GM12874 (cell line): ENCODE measurements at regions not wholly inside any gene's neighbourhood (a gene's known extent, or its start where the extent isn't known, plus 50 kb on each side); places are given as distances from the start of the nearest gene placed in this dataset.

Experiments
- TF ChIP-seq, protein P1 (sequence below): IDR thresholded peaks from 2 replicates; pipeline ENCODE4 v1.5.1; 2011; ENCODE audit warnings: low read depth, mild to moderate bottlenecking, control low read depth, low read length, moderate library complexity; ENCODE audit not compliant: insufficient read depth

DNA sequence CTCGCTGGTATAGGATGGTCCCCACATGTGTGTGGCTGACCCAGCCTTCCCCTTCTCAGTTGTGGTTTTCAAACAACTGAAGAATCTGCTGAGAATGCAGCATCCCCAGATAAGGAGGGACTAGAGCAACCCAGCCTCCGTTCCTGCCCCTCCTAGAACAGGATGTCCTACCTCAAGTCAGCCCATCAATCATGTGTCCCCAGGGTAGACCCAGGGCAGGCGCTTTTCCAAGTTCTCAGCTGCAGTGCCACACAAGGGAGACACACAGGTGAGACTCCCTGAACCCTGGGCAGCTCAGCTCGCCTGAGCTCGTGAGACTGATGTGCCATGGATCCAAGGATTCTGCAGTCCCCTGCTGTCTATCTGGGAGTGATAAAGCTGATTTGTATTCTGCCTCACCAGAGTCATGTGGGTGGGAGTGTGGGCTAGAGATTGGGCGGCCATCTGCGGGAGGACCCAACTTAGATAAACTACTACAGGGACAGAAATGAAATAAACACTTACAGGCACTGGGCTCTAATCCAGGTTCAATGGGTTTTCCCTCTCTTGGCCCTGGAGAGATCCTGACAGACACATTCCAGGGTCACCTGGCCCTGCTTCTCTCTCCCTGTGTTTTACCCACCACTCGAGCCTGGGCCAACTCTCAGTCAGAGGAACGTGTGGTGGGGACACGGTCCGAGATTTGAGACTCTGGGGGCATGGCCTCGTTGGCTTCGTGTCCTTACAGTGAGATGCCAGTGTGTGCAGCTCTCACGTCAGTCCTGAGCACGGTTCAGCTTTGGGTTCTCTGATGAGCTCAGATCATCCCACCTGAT lies 303.5 kb upstream of the SFSWAP start:
- TF ChIP-seq, protein P1, sequence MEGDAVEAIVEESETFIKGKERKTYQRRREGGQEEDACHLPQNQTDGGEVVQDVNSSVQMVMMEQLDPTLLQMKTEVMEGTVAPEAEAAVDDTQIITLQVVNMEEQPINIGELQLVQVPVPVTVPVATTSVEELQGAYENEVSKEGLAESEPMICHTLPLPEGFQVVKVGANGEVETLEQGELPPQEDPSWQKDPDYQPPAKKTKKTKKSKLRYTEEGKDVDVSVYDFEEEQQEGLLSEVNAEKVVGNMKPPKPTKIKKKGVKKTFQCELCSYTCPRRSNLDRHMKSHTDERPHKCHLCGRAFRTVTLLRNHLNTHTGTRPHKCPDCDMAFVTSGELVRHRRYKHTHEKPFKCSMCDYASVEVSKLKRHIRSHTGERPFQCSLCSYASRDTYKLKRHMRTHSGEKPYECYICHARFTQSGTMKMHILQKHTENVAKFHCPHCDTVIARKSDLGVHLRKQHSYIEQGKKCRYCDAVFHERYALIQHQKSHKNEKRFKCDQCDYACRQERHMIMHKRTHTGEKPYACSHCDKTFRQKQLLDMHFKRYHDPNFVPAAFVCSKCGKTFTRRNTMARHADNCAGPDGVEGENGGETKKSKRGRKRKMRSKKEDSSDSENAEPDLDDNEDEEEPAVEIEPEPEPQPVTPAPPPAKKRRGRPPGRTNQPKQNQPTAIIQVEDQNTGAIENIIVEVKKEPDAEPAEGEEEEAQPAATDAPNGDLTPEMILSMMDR = no peak

DNA sequence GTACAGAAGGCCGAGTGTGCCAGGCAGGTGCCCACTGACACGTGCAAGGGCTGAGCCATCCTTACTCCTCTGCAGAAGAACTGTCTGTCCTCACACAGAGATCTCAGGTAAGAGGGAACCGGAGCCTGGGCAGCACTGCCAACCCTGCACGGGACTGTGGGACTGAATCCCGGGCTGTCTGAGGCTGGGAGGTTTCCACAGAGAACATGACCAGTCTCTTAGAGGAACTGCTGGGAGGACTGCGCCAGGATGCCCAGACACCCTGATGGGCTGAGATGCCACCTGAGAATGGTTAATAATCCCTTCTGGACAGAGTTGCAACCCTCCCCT lies 302.9 kb upstream of the SFSWAP start:
- TF ChIP-seq, protein P1 = no peak

GRCh38 chr12:131408484-131408883 lies 302.4 kb upstream of the SFSWAP start:
- TF ChIP-seq, protein P1 = no peak

- TF ChIP-seq, protein P1 = no peak
Observed at GRCh38 chr12:131409211-131409610, 301.7 kb upstream of the SFSWAP start.

DNA sequence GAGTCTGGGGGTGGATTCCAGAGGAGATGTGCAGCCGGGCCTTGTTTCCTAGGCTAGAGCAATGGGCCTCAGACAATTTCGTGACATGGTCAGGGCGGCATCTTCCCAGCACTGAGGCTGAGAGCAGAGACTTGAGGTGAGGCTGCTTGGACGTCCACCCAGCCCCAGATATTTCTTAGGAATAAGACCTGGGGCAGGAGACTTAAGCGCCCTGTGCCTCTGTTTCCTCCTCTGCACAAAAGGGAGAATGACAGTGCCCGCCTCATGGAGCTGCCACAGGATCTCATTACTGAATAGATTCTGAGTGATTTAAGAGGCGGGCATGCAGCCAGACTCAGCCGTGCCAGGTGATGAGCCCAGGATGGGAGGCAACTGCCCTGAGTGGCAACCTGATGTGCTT lies 297.9 kb upstream of the SFSWAP start:
- TF ChIP-seq, protein P1 = no peak

- TF ChIP-seq, protein P1 = no peak
Observed at GRCh38 chr12:131413471-131413870, 297.4 kb upstream of the SFSWAP start.

- TF ChIP-seq, protein P1 = no peak
Observed at GRCh38 chr12:131415781-131416180, 295.1 kb upstream of the SFSWAP start.

DNA sequence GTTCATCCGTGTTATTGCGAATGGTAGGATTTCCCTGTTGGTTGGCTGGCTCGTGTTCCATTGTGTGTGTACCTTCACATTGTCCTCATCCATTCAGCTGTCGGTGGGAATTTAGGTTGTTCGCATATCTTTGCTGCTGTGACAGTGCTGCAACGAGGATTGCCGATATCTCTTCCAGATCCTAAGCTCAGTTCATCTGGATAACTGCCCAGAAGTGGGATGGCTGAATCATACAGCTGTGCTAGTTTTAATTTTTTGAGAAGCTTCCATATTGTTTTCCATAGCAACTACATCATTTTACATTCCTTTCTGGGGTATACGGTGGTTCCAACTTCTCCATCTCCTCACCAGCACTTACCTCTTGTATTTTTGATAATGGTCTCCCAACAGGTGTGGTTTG lies 292.8 kb upstream of the SFSWAP start:
- TF ChIP-seq, protein P1 = no peak
